ENCODE measurements at regions not wholly inside any gene's neighbourhood (a gene's known extent, or its start where the extent isn't known, plus 50 kb on each side); places are given as distances from the start of the nearest gene placed in this dataset.

DNA sequence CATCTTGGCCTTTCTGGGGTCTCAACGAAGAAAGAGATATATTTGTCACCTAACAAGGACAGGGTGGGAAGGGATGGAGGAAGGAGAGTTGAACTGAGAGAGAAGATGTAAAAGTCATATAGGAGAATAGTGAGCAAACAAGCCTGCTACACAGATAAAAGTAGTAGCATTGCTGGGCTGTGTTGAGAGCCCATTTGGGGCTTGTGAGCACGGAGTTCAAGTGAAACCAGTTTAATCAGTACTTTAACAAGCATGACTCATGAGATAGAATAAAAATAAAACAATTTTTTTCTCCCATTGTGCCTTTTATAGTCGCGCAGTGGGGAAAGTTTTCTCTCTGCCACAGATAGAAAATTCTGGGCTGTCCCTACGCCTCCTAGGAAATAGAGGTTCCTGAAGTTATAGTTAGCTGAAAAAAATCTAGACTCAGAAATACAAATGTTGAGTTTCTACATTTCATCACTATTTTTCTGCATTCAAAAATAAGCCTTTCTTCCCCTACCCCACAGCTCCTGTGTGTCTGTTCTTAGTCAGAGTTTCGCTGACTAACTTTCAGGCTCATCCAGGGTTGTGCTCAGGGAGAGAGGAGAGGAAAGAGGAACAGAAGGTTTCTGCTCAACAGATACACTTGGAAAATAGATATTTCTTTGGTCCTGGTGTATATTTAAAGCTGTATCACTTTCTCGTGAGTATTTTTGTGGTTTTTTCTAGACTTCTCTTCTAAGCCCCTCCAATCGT, 395.8 kb upstream of the ADAMTSL1 start:
- Histone ChIP-seq H3K79me1 (ENCODE audit: insufficient read depth, low read depth, low read length, poor library complexity, severe bottlenecking) (no peaks in the 10 kb centered on the region), H4K8ac (replicated peaks; ENCODE audit: insufficient read length, low read depth, low read length) (no peak overlapping the region), H3K27me3 (ENCODE audit: insufficient read depth, low read length) (no peaks in the 10 kb centered on the region), H2BK12ac (ENCODE audit: insufficient read length, low read depth, low read length) (no peak overlapping the region), H2BK5ac (ENCODE audit: insufficient read length, low read length) (no peak overlapping the region), H4K5ac (ENCODE audit: insufficient read length, low read depth, low read length) (no peak overlapping the region), H3K4me2 (ENCODE audit: insufficient read depth, insufficient read length, low read length) (no peak overlapping the region), H3K18ac (ENCODE audit: insufficient read length, low read depth, low read length) (no peak overlapping the region), H3K27ac (ENCODE audit: insufficient read length, low read depth, low read length) (no peak overlapping the region), H4K20me1 (ENCODE audit: control insufficient read depth, insufficient read depth, insufficient read length) (no peaks in the 10 kb centered on the region), H3K23me2 (ENCODE audit: insufficient read length, low read depth, low read length, poor library complexity, severe bottlenecking) (no peaks in the 10 kb centered on the region), H3K56ac (ENCODE audit: insufficient read length, low read depth, low read length) (no peak overlapping the region), H2AFZ (ENCODE audit: low read length) (no peak overlapping the region), H2BK15ac (ENCODE audit: low read depth, low read length) (no peak overlapping the region), H3K79me2 (ENCODE audit: insufficient read depth, low read length) (no peaks in the 10 kb centered on the region), H3K23ac (ENCODE audit: insufficient read length, low read depth, low read length) (no peak overlapping the region), H3K9me3 (ENCODE audit: control insufficient read depth, low read depth, low read length) (no peaks in the 10 kb centered on the region), H3T11ph (ENCODE audit: low read length) (no peak overlapping the region), H2AK5ac (ENCODE audit: insufficient read length, low read length) (no peak overlapping the region), H3K4me1 (ENCODE audit: insufficient read depth, low read length) (no peaks in the 10 kb centered on the region), H3K14ac (ENCODE audit: insufficient read depth, low read length) (no peak overlapping the region), H2BK20ac (ENCODE audit: low read depth, low read length, poor library complexity, severe bottlenecking) (no peak overlapping the region), H3K9ac (ENCODE audit: extremely low read depth, insufficient read length, low read length) (no peak overlapping the region), H4K91ac (ENCODE audit: insufficient read length, low read depth, low read length) (no peak overlapping the region), H3K4ac (ENCODE audit: low read depth, low read length) (no peak overlapping the region), H2BK120ac (ENCODE audit: low read depth, low read length, poor library complexity, severe bottlenecking) (no peak overlapping the region)
- WGBS (ENCODE audit: extremely low coverage, insufficient read length, low lambda C conversion rate) = no CpG with 5 or more reads among the region's 8 CpGs
- H3K4me3 Mint-ChIP-seq = no peak overlapping the region
- H3K9me3 Mint-ChIP-seq = no peaks in the 10 kb centered on the region
- TF ChIP-seq, protein P1, sequence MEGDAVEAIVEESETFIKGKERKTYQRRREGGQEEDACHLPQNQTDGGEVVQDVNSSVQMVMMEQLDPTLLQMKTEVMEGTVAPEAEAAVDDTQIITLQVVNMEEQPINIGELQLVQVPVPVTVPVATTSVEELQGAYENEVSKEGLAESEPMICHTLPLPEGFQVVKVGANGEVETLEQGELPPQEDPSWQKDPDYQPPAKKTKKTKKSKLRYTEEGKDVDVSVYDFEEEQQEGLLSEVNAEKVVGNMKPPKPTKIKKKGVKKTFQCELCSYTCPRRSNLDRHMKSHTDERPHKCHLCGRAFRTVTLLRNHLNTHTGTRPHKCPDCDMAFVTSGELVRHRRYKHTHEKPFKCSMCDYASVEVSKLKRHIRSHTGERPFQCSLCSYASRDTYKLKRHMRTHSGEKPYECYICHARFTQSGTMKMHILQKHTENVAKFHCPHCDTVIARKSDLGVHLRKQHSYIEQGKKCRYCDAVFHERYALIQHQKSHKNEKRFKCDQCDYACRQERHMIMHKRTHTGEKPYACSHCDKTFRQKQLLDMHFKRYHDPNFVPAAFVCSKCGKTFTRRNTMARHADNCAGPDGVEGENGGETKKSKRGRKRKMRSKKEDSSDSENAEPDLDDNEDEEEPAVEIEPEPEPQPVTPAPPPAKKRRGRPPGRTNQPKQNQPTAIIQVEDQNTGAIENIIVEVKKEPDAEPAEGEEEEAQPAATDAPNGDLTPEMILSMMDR (conservative IDR thresholded peaks at IDR 0.05) = no peak
- no peak for DNase-seq
- no peaks in the 10 kb centered on the region for H3K36me3 Mint-ChIP-seq (ENCODE audit: insufficient read depth in 1 of 3, low read depth in 3 of 3)
- no peaks in the 10 kb centered on the region; the same call in none of the 2 replicates for H3K27me3 Mint-ChIP-seq (ENCODE audit: low read depth)
- H3K27ac Mint-ChIP-seq = no peak overlapping the region
- peaks cover 2% of the 10 kb centered on the region in 2 experiments; a peak in 3 of 4 replicates for H3K4me1 Mint-ChIP-seq
